SK-N-MC (cell line): ENCODE measurements at regions not wholly inside any gene's neighbourhood (a gene's known extent, or its start where the extent isn't known, plus 50 kb on each side); places are given as distances from the start of the nearest gene placed in this dataset.

Source experiments
- DNase-seq: peaks from one replicate; pipeline ENCODE4 v3.0.0-alpha.2; 2011; ENCODE audit warnings: low read depth, low spot score
- H3K27ac ChIP-seq: fragments of 200-600 bp; sonication (generic); 2 replicates; pipeline ENCODE4 v1.5.1; 2016; ENCODE audit warnings: mixed run types
- H3K36me3 ChIP-seq: fragments of 200-600 bp; sonication (generic); 2 replicates; pipeline ENCODE4 v1.6.1; 2017; ENCODE audit warnings: antibody characterized with exemption, low read length, mixed read lengths; ENCODE audit not compliant: insufficient read depth
- H3K4me3 ChIP-seq: fragments of 200-600 bp; sonication (generic); 2 replicates; pipeline ENCODE4 v1.5.1; 2016
- H3K9ac ChIP-seq: fragments of 200-600 bp; sonication (generic); 2 replicates; pipeline ENCODE4 v1.8.0; 2017; ENCODE audit warnings: mixed run types, mixed read lengths; ENCODE audit not compliant: insufficient read length
- H3K9me3 ChIP-seq: fragments of 200-600 bp; sonication (generic); 2 replicates; pipeline ENCODE4 v1.6.1; 2017; ENCODE audit warnings: low read depth, mild to moderate bottlenecking, antibody characterized with exemption, low read length, moderate library complexity, mixed read lengths
- EZH2 ChIP-seq: fragments of 200-600 bp; sonication (generic); IDR thresholded peaks from one replicate; pipeline ENCODE4 v1.6.1; 2017; ENCODE audit warnings: antibody characterized with exemption
- FOXP2 ChIP-seq: optimal IDR thresholded peaks from 2 replicates; pipeline ENCODE3; 2011; ENCODE audit warnings: mild to moderate bottlenecking, moderate library complexity; ENCODE audit not compliant: insufficient read depth; ENCODE audit errors: extremely low read length, control extremely low read depth
- POLR2AphosphoS5 ChIP-seq: IDR thresholded peaks from 2 replicates; pipeline ENCODE4 v1.6.1; 2012; ENCODE audit warnings: mild to moderate bottlenecking, low read depth, low read length, borderline replicate concordance

GRCh38 chr5:96052374-96052773 is 90.7 kb upstream of the ELL2 start:
- Histone ChIP-seq H3K9me3 (no peaks in the 10 kb centered on the region), H3K36me3 (no peaks in the 10 kb centered on the region), H3K9ac (no peak overlapping the region), H3K4me3 (no peak overlapping the region), H3K27ac (no peak overlapping the region)
- DNase-seq, result no peak
- no peak for TF ChIP-seq EZH2
- no peak for TF ChIP-seq POLR2AphosphoS5
- no peak for TF ChIP-seq FOXP2

- Histone ChIP-seq H3K27ac (peak overlapping the region; percentile 57; the same call in 1 of the 2 replicates), H3K4me3 (peak overlapping the region; percentile 48; the same call in 1 of the 2 replicates), H3K36me3 (no peaks in the 10 kb centered on the region), H3K9ac (no peak overlapping the region), H3K9me3 (no peaks in the 10 kb centered on the region)
- DNase-seq, result peak; percentile 68
- TF ChIP-seq EZH2, result no peak
- peak; percentile 35; the same call in 1 of the 2 replicates for TF ChIP-seq POLR2AphosphoS5
Observed at GRCh38 chr5:96051401-96051830, 89.8 kb upstream of the ELL2 start.

- no peak overlapping the region for H3K4me3 ChIP-seq
- H3K9me3 ChIP-seq, result no peaks in the 10 kb centered on the region
- no peak overlapping the region for H3K27ac ChIP-seq
- no peak for DNase-seq
- no peaks in the 10 kb centered on the region for H3K36me3 ChIP-seq
- TF ChIP-seq EZH2, result no peak
- TF ChIP-seq FOXP2, result no peak
- TF ChIP-seq POLR2AphosphoS5, result no peak
- H3K9ac ChIP-seq, result no peak overlapping the region
Observed at GRCh38 chr5:96050273-96050880, 88.7 kb upstream of the ELL2 start.

GRCh38 chr5:96049398-96050272 is 88.0 kb upstream of the ELL2 start:
- H3K4me3 ChIP-seq, result no peak overlapping the region

GRCh38 chr5:96048763-96049162 is 87.1 kb upstream of the ELL2 start:
- Histone ChIP-seq H3K9me3 (no peaks in the 10 kb centered on the region), H3K36me3 (no peaks in the 10 kb centered on the region), H3K4me3 (no peak overlapping the region), H3K9ac (no peak overlapping the region), H3K27ac (no peak overlapping the region)
- no peak for TF ChIP-seq FOXP2
- DNase-seq, result no peak

More at GRCh38 chr5:96049398-96050272, 88.0 kb upstream of the ELL2 start:
- no peak overlapping the region for H3K9ac ChIP-seq
- no peak overlapping the region for H3K27ac ChIP-seq
- no peaks in the 10 kb centered on the region for H3K36me3 ChIP-seq
- DNase-seq, result no peak
- no peaks in the 10 kb centered on the region for H3K9me3 ChIP-seq
- no peak for TF ChIP-seq EZH2
- TF ChIP-seq FOXP2, result no peak
- TF ChIP-seq POLR2AphosphoS5, result no peak

GRCh38 chr5:96045888-96046287 is 84.2 kb upstream of the ELL2 start:
- DNase-seq, result no peak
- Histone ChIP-seq H3K36me3 (no peaks in the 10 kb centered on the region), H3K27ac (no peak overlapping the region), H3K4me3 (no peak overlapping the region), H3K9me3 (no peaks in the 10 kb centered on the region), H3K9ac (no peak overlapping the region)
- no peak for TF ChIP-seq EZH2
- TF ChIP-seq POLR2AphosphoS5, result no peak
- TF ChIP-seq FOXP2, result no peak

DNA sequence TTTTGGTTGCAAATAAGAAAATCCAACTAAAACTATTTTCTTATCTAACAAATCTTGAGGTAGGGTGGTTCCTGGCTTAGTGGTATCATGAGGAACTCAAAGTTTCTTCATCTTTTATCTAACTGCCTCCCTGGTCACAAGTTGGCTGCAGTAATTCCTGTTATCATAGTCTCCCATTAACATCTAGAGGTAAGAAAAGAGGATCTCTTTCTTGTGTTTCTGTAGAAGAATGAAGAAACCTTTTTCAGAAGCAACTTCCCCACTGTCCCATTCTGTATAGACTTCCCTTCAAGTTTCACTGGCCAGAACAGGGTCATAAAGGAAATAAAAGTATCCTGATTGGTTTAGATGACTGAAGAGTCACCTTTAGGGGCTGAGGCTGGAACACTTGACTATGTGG is 81.8 kb upstream of the ELL2 start:
- no peak overlapping the region for H3K9ac ChIP-seq
- TF ChIP-seq POLR2AphosphoS5 (no peak), EZH2 (no peak), FOXP2 (no peak)
- no peak overlapping the region for H3K4me3 ChIP-seq
- no peak overlapping the region for H3K27ac ChIP-seq
- H3K36me3 ChIP-seq, result no peaks in the 10 kb centered on the region
- H3K9me3 ChIP-seq, result no peaks in the 10 kb centered on the region
- no peak for DNase-seq

- Histone ChIP-seq H3K36me3 (no peaks in the 10 kb centered on the region), H3K27ac (no peak overlapping the region), H3K9me3 (no peaks in the 10 kb centered on the region), H3K4me3 (no peak overlapping the region), H3K9ac (no peak overlapping the region)
- DNase-seq, result no peak
- TF ChIP-seq FOXP2 (no peak), POLR2AphosphoS5 (no peak), EZH2 (no peak)
Observed at GRCh38 chr5:96037128-96037527, 75.5 kb upstream of the ELL2 start.

- Histone ChIP-seq H3K9me3 (no peaks in the 10 kb centered on the region), H3K9ac (no peak overlapping the region), H3K4me3 (no peak overlapping the region), H3K27ac (no peak overlapping the region), H3K36me3 (no peaks in the 10 kb centered on the region)
- no peak for TF ChIP-seq EZH2
- TF ChIP-seq FOXP2, result no peak
- no peak for TF ChIP-seq POLR2AphosphoS5
- no peak for DNase-seq
Observed at GRCh38 chr5:96036301-96036700, 74.7 kb upstream of the ELL2 start.
